ENCODE measurements at regions not wholly inside any gene's neighbourhood (a gene's known extent, or its start where the extent isn't known, plus 50 kb on each side); places are given as distances from the start of the nearest gene placed in this dataset.

- H3K4me3 ChIP-seq (ENCODE audit: low read depth, low read length): no peak overlapping the region
- TF ChIP-seq POLR2A (IDR thresholded peaks at IDR 0.05; ENCODE audit: extremely low read depth, insufficient read length) (no peak), MYC (IDR thresholded peaks at IDR 0.05; ENCODE audit: low read depth, low read length) (no peak), CTCF (IDR thresholded peaks at IDR 0.05; ENCODE audit: low read depth, low read length) (no peak), MAX (IDR thresholded peaks at IDR 0.05; ENCODE audit: low read depth, low read length) (no peak)
- no peak for DNase-seq (ENCODE audit: low read depth)
These were observed 228.8 kb downstream of the TTLL2 start for GRCh38 chr6:167553736-167554119.

- no peak overlapping the region for H3K4me3 ChIP-seq (ENCODE audit: low read depth, low read length)
- TF ChIP-seq MAX (IDR thresholded peaks at IDR 0.05; ENCODE audit: low read depth, low read length): no peak
- no peak for TF ChIP-seq POLR2A (IDR thresholded peaks at IDR 0.05; ENCODE audit: extremely low read depth, insufficient read length)
- no peak for TF ChIP-seq MYC (IDR thresholded peaks at IDR 0.05; ENCODE audit: low read depth, low read length)
- no peak for TF ChIP-seq CTCF (IDR thresholded peaks at IDR 0.05; ENCODE audit: low read depth, low read length)
These were observed 230.0 kb downstream of the TTLL2 start for GRCh38 chr6:167554854-167555253.

GRCh38 chr6:167555836-167556235, 230.9 kb downstream of the TTLL2 start:
- no peak for TF ChIP-seq MAX (IDR thresholded peaks at IDR 0.05; ENCODE audit: low read depth, low read length)
- no peak overlapping the region for H3K4me3 ChIP-seq (ENCODE audit: low read depth, low read length)
- DNase-seq (ENCODE audit: low read depth): no peak

More at GRCh38 chr6:167554854-167555253, 230.0 kb downstream of the TTLL2 start:
- DNase-seq (ENCODE audit: low read depth): no peak

- TF ChIP-seq MAX (IDR thresholded peaks at IDR 0.05; ENCODE audit: low read depth, low read length): no peak
- TF ChIP-seq MYC (IDR thresholded peaks at IDR 0.05; ENCODE audit: low read depth, low read length): no peak
- TF ChIP-seq POLR2A (IDR thresholded peaks at IDR 0.05; ENCODE audit: extremely low read depth, insufficient read length): no peak
- TF ChIP-seq CTCF (IDR thresholded peaks at IDR 0.05; ENCODE audit: low read depth, low read length): no peak
- DNase-seq (ENCODE audit: low read depth): no peak
These were observed 232.8 kb downstream of the TTLL2 start for GRCh38 chr6:167557675-167558074.

GRCh38 chr6:167558246-167559177, 233.6 kb downstream of the TTLL2 start:
- no peak for TF ChIP-seq MAX (IDR thresholded peaks at IDR 0.05; ENCODE audit: low read depth, low read length)
- no peak for TF ChIP-seq CTCF (IDR thresholded peaks at IDR 0.05; ENCODE audit: low read depth, low read length)
- TF ChIP-seq POLR2A (IDR thresholded peaks at IDR 0.05; ENCODE audit: extremely low read depth, insufficient read length): no peak
- no peak for TF ChIP-seq MYC (IDR thresholded peaks at IDR 0.05; ENCODE audit: low read depth, low read length)
- no peak overlapping the region for H3K4me3 ChIP-seq (ENCODE audit: low read depth, low read length)
- DNase-seq (ENCODE audit: low read depth): no peak

More at GRCh38 chr6:167557675-167558074, 232.8 kb downstream of the TTLL2 start:
- no peak overlapping the region for H3K4me3 ChIP-seq (ENCODE audit: low read depth, low read length)

All from NB4 (cell line).